ENCODE measurements at regions not wholly inside any gene's neighbourhood (a gene's known extent, or its start where the extent isn't known, plus 50 kb on each side); places are given as distances from the start of the nearest gene placed in this dataset.

DNA sequence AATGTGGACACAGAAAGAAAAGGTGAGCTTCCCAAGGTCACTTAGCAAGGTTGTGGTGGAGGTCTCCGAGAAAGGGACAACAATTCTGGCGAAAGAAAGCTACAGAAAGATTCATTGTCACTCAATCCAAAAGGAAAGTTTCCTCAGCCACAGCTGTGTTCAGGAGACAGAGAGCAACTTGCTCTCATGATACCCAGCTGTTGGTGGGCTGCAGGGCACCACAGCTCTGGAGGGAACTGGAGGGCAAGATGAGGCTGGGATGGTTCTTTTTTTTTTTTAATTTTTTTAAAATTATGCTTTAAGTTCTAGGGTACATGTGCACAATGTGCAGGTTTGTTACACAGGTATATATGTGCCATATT is 50.7 kb upstream of the VTCN1 start:
- FAIRE-seq (no peak), DNase-seq (ENCODE audit: insufficient read length, low spot score) (no peak)

- no peak for DNase-seq (ENCODE audit: insufficient read length, low spot score)
These were observed 50.2 kb upstream of the VTCN1 start for GRCh38 chr1:117260761-117261423.

More at GRCh38 chr1:117260761-117261423, 50.2 kb upstream of the VTCN1 start:
- FAIRE-seq = no peak
